ENCODE measurements at regions not wholly inside any gene's neighbourhood (a gene's known extent, or its start where the extent isn't known, plus 50 kb on each side); places are given as distances from the start of the nearest gene placed in this dataset.

GRCh38 chr6:148140772-148141557 is 201.7 kb upstream of the SASH1 start:
- TF ChIP-seq POLR2A (IDR thresholded peaks at IDR 0.05; ENCODE audit: low read length) (no peak), GATA1 (IDR thresholded peaks at IDR 0.05; ENCODE audit: low read depth, low read length) (no peak)
